Kidney epithelial cell (primary cell): ENCODE measurements at regions not wholly inside any gene's neighbourhood (a gene's known extent, or its start where the extent isn't known, plus 50 kb on each side); places are given as distances from the start of the nearest gene placed in this dataset.

Experiments
- DNase-seq: peaks from one replicate; pipeline ENCODE4 v3.0.0-alpha.2; 2010; ENCODE audit warnings: low read depth
- H3K27me3 ChIP-seq: 2 replicates; pipeline ENCODE4 v1.6.0; 2011; ENCODE audit warnings: low read length; ENCODE audit not compliant: control insufficient read depth, insufficient read depth
- H3K36me3 ChIP-seq: 2 replicates; pipeline ENCODE4 v1.5.1; 2011; ENCODE audit warnings: low read length; ENCODE audit not compliant: control insufficient read depth, insufficient read depth
- H3K4me3 ChIP-seq: 2 replicates; pipeline ENCODE4 v1.5.1; 2011; ENCODE audit warnings: low read depth, mild to moderate bottlenecking, control low read depth, low read length
- TF ChIP-seq, protein P1 (sequence below): IDR thresholded peaks from 2 replicates; pipeline ENCODE4 v1.5.1; 2011; ENCODE audit warnings: mild to moderate bottlenecking, moderate library complexity, low read length, control low read depth, inconsistent platforms; ENCODE audit not compliant: insufficient read depth, poor library complexity, severe bottlenecking

DNA sequence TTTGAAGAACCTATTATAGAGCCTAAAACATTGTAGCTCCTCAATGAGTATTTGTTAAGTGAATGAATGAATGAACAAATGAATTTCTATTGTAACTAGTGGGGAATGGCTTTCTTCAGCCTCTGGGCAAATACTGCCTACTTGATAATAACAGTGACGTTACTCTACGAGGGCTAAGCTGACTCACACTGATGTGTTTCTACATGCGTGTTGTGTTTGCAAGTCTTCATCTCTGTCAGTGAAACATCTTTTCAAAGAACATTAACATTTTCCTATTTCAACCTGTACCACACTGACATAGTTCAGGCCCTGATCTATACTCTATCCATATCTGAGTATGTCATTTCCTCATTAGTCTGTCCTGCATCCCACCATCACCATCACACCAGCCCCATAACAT is 319.9 kb upstream of the ACVR2A start:
- TF ChIP-seq, protein P1, sequence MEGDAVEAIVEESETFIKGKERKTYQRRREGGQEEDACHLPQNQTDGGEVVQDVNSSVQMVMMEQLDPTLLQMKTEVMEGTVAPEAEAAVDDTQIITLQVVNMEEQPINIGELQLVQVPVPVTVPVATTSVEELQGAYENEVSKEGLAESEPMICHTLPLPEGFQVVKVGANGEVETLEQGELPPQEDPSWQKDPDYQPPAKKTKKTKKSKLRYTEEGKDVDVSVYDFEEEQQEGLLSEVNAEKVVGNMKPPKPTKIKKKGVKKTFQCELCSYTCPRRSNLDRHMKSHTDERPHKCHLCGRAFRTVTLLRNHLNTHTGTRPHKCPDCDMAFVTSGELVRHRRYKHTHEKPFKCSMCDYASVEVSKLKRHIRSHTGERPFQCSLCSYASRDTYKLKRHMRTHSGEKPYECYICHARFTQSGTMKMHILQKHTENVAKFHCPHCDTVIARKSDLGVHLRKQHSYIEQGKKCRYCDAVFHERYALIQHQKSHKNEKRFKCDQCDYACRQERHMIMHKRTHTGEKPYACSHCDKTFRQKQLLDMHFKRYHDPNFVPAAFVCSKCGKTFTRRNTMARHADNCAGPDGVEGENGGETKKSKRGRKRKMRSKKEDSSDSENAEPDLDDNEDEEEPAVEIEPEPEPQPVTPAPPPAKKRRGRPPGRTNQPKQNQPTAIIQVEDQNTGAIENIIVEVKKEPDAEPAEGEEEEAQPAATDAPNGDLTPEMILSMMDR = no peak
- Histone ChIP-seq H3K27me3 (no peaks in the 10 kb centered on the region), H3K36me3 (no peaks in the 10 kb centered on the region), H3K4me3 (no peak overlapping the region)
- no peak for DNase-seq

DNA sequence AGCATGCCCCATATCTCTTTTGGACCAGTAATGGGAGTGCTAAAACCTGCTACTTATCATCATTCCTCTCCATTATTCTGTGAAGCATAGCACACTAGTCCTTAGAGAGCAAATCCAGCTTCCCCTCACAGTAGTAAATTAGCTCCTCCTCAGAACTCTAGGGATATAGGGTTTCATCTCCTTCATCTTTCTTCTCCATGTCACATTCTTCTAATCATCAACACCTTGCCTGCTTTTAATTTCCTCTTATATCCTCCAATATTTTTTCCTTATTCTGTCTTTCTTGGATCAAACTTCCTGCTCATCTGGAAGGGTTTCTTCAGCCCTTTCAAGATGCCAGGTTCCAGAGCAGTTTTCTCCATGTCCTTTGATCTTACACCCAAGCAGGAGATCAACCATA is 321.4 kb upstream of the ACVR2A start:
- no peaks in the 10 kb centered on the region for H3K36me3 ChIP-seq
- DNase-seq = no peak

DNA sequence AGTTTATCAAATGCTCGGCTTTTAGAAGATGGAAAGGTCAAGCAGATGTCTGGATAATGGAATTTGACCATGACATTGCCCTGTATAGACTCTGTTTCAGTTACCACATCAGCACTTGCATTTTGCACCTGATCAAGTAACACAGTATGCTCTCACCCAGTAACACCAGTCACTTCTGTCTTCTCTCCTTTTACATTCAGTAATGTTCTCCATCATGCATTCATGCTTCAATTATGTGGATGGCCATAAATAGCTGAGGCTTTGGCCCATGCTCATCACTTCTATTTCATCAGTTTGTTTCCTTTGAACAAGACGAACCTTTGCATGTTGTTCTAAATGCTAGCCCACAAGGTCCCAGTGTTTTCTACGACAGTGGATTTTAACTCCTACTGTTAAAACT is 322.9 kb upstream of the ACVR2A start:
- Histone ChIP-seq H3K4me3 (no peak overlapping the region), H3K27me3 (no peaks in the 10 kb centered on the region), H3K36me3 (no peaks in the 10 kb centered on the region)
- DNase-seq = no peak
- TF ChIP-seq, protein P1 = no peak

More for the DNA sequence above, 321.4 kb upstream of the ACVR2A start:
- TF ChIP-seq, protein P1 = no peak
- Histone ChIP-seq H3K27me3 (no peaks in the 10 kb centered on the region), H3K4me3 (no peak overlapping the region)

DNA sequence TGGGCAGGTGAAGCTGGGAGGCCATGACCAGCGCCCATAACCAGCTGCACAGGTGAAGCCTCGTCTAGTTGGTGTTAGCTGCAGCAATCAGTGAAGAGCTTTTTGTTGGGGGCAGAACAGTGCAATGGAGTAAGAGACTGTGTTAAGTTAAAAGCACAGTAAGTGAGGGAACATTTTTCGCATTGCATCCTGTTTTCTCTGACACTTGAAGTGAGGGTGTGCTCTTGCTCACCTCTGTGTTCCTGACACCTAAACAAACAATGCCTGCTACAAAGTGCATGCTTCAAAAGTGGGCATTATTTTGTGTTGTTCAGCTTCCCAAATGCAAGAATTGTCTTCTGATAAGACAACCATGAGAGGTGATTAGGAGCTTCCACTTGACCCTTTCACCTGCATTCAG is 324.0 kb upstream of the ACVR2A start:
- no peaks in the 10 kb centered on the region for H3K36me3 ChIP-seq
- no peak overlapping the region for H3K4me3 ChIP-seq
- no peak for DNase-seq
- H3K27me3 ChIP-seq = no peaks in the 10 kb centered on the region
- TF ChIP-seq, protein P1 = no peak

DNA sequence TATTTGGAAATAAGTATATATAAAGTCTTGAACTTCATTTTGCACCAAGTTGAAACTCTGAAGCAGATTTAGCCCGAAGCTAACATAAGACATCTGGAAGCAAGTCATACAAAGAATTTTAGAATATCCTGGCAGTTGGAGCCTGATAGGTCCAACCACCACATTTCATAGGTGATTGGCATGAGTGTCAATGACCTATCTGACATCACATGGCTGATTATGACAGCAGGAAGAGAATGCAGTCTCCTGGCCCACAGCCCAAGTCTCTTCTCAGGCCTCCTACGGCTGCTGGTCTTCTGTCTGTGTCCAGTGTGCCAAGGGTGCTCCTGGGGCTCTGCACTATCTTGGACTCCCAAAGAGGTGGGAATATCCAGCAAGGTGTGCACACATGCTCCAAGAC is 325.7 kb upstream of the ACVR2A start:
- Histone ChIP-seq H3K27me3 (no peaks in the 10 kb centered on the region), H3K4me3 (no peak overlapping the region), H3K36me3 (no peaks in the 10 kb centered on the region)
- no peak for DNase-seq
- TF ChIP-seq, protein P1 = no peak

DNA sequence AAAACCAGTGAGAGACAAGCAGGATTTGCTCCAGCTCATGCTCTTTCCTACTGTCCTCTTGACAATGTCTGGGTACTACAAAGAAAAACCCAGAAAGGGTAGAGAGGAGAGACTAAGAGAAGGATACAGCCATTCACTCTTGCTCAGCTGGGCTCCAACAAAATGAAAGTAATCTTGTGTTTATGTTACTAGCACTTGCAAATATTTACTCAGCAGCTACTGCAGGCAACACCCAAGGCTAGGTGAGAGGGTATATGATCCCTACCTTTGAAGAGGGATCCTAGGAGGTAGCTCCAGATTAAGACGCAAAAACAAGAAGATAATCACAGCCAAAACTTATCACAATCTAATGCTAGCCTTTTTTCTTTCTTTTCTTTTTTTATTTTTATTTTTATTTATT is 329.6 kb upstream of the ACVR2A start:
- Histone ChIP-seq H3K36me3 (no peaks in the 10 kb centered on the region), H3K4me3 (no peak overlapping the region), H3K27me3 (no peaks in the 10 kb centered on the region)
- TF ChIP-seq, protein P1 = no peak
- no peak for DNase-seq
